ENCODE measurements at regions not wholly inside any gene's neighbourhood (a gene's known extent, or its start where the extent isn't known, plus 50 kb on each side); places are given as distances from the start of the nearest gene placed in this dataset.

DNA sequence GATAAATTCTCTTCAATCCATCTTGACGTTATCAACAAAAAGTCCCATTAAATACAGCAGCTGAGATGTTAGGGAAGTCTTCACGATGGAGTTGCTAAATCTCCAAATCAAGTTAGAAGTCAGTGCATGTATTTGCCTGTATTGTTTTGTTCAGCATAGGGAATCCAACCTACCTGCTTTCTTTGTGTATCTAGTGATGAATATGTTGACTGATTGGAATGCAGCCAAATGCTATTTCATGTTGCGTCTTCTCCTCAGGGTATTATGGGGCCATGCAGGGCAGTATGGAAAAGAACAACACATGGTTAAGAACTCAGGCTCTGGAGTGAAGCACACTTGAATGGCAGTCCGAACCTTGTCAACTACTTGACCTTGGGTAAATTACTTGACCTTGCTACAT is 529.5 kb upstream of the ZNF462 start:
- dilution Hi-C loops (cut with MboI; ENCODE audit: extremely low pct_ligation_motif_present, low sequenced_read_pairs) = no loop called here

DNA sequence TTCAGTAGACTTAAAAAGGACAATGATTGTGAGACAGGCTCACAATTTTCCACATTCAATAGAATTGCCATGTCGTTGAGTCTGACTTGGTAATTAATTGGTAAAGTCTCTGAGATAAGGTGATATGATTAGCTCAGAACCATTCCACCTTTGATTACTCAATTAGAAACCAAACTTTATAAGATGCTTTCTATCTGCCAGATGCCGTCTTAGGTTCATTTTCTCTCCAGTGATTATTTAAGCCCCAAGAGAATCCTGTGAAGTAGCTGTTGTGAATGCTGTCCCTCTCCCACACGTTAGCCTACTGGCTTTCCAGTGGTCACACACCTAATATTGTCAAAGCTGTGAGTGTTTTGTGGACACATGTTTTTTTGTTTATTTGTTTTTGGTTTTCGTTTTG is 528.9 kb upstream of the ZNF462 start:
- Histone ChIP-seq H3K9me1 (ENCODE audit: control insufficient read depth, extremely low read depth, insufficient read depth, low read length) (no peaks in the 10 kb centered on the region), H3K27ac (ENCODE audit: control insufficient read depth, insufficient read depth, low read length) (no peak overlapping the region), H3K4me2 (ENCODE audit: control insufficient read depth, extremely low read depth, insufficient read depth, low read depth, low read length) (no peak overlapping the region), H3K36me3 (ENCODE audit: control insufficient read depth in 2 of 2, extremely low read depth in 1 of 2, insufficient read depth in 2 of 2, low read length in 2 of 2) (no peaks in the 10 kb centered on the region), H4K20me1 (ENCODE audit: control insufficient read depth, extremely low read depth, insufficient read depth, low read length) (no peaks in the 10 kb centered on the region), H3K9me3 (ENCODE audit: control insufficient read depth, low read depth, low read length) (no peaks in the 10 kb centered on the region), H3K4me1 (ENCODE audit: control insufficient read depth, extremely low read depth, insufficient read depth, low read length) (no peaks in the 10 kb centered on the region), H3K4me3 (ENCODE audit: control insufficient read depth in 2 of 3, extremely low read depth in 1 of 3, insufficient read depth in 2 of 3, low read depth in 1 of 3, low read length in 3 of 3) (no peak overlapping the region), H3K79me2 (ENCODE audit: control insufficient read depth, insufficient read depth, low read length) (no peaks in the 10 kb centered on the region), H2AFZ (ENCODE audit: control insufficient read depth, low read length) (no peak overlapping the region), H3K27me3 (ENCODE audit: control insufficient read depth, extremely low read depth, insufficient read depth, low read length) (no peaks in the 10 kb centered on the region), H3K9ac (ENCODE audit: control insufficient read depth, extremely low read depth, insufficient read depth, low read length) (no peak overlapping the region)
- FAIRE-seq = no peak
- no peak for DNase-seq (ENCODE audit: low read depth, low spot score)
- dilution Hi-C loops (cut with MboI; ENCODE audit: extremely low pct_ligation_motif_present, low sequenced_read_pairs) = no loop called here
- TF ChIP-seq, protein P1, sequence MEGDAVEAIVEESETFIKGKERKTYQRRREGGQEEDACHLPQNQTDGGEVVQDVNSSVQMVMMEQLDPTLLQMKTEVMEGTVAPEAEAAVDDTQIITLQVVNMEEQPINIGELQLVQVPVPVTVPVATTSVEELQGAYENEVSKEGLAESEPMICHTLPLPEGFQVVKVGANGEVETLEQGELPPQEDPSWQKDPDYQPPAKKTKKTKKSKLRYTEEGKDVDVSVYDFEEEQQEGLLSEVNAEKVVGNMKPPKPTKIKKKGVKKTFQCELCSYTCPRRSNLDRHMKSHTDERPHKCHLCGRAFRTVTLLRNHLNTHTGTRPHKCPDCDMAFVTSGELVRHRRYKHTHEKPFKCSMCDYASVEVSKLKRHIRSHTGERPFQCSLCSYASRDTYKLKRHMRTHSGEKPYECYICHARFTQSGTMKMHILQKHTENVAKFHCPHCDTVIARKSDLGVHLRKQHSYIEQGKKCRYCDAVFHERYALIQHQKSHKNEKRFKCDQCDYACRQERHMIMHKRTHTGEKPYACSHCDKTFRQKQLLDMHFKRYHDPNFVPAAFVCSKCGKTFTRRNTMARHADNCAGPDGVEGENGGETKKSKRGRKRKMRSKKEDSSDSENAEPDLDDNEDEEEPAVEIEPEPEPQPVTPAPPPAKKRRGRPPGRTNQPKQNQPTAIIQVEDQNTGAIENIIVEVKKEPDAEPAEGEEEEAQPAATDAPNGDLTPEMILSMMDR (optimal IDR thresholded peaks at IDR 0.05 in 1 of 3, IDR thresholded peaks at IDR 0.05 in 1 of 3, conservative IDR thresholded peaks at IDR 0.05 in 1 of 3; ENCODE audit: extremely low read depth in 1 of 3, insufficient read depth in 2 of 3, low read length in 3 of 3) = no peak
- TF ChIP-seq EZH2 (IDR thresholded peaks at IDR 0.05; ENCODE audit: low read length) = no peak

More for the DNA sequence above, 529.5 kb upstream of the ZNF462 start:
- TF ChIP-seq EZH2 (IDR thresholded peaks at IDR 0.05; ENCODE audit: low read length) = no peak
- TF ChIP-seq, protein P1 (optimal IDR thresholded peaks at IDR 0.05 in 1 of 3, IDR thresholded peaks at IDR 0.05 in 1 of 3, conservative IDR thresholded peaks at IDR 0.05 in 1 of 3; ENCODE audit: extremely low read depth in 1 of 3, insufficient read depth in 2 of 3, low read length in 3 of 3) = no peak
- DNase-seq (ENCODE audit: low read depth, low spot score) (no peak), FAIRE-seq (no peak)
- no peak overlapping the region for H2AFZ ChIP-seq (ENCODE audit: control insufficient read depth, low read length)
- H3K36me3 ChIP-seq (ENCODE audit: control insufficient read depth in 2 of 2, extremely low read depth in 1 of 2, insufficient read depth in 2 of 2, low read length in 2 of 2) = no peaks in the 10 kb centered on the region
- no peak overlapping the region for H3K27ac ChIP-seq (ENCODE audit: control insufficient read depth, insufficient read depth, low read length)
- H4K20me1 ChIP-seq (ENCODE audit: control insufficient read depth, extremely low read depth, insufficient read depth, low read length) = no peaks in the 10 kb centered on the region
- H3K4me3 ChIP-seq (ENCODE audit: control insufficient read depth in 2 of 3, extremely low read depth in 1 of 3, insufficient read depth in 2 of 3, low read depth in 1 of 3, low read length in 3 of 3) = no peak overlapping the region
- no peak overlapping the region for H3K9ac ChIP-seq (ENCODE audit: control insufficient read depth, extremely low read depth, insufficient read depth, low read length)
- H3K4me2 ChIP-seq (ENCODE audit: control insufficient read depth, extremely low read depth, insufficient read depth, low read depth, low read length) = no peak overlapping the region
- H3K9me3 ChIP-seq (ENCODE audit: control insufficient read depth, low read depth, low read length) = no peaks in the 10 kb centered on the region
- no peaks in the 10 kb centered on the region for H3K27me3 ChIP-seq (ENCODE audit: control insufficient read depth, extremely low read depth, insufficient read depth, low read length)
- H3K4me1 ChIP-seq (ENCODE audit: control insufficient read depth, extremely low read depth, insufficient read depth, low read length) = no peaks in the 10 kb centered on the region
- H3K9me1 ChIP-seq (ENCODE audit: control insufficient read depth, extremely low read depth, insufficient read depth, low read length) = no peaks in the 10 kb centered on the region
- no peaks in the 10 kb centered on the region for H3K79me2 ChIP-seq (ENCODE audit: control insufficient read depth, insufficient read depth, low read length)
